ENCODE measurements at regions not wholly inside any gene's neighbourhood (a gene's known extent, or its start where the extent isn't known, plus 50 kb on each side); places are given as distances from the start of the nearest gene placed in this dataset.

DNA sequence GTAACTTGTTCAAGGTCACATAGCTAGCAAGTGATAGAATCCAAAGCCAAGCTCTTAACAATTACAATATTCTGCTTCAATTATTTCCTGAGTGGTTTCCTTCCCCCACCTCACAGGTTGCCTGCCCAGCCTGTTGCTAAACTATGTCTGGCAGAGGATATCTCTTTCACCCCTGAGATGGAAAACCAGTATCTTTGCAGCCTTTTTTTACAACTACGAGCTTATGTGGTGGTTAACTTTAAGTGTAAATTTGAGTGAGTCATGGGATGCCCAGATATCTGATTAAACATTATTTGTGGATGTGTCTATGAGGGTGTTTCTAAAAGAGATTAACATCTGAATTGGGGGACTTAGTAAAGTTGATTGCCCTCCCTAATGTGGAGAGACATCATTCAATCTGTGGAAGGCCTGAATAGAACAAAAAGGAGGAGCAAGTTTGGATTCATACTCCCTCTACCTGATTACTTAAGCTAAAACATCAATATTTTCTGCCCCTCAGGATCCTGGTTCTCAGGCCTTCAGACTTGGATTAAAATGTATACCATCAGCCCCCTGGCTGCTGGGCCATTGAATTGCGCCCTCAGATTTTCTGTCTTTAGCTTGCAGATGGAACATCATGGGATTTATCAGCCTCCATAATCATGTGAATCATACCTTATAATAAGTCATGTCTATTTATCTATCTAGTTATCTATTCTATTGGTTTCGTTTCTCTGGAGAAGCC lies 911.9 kb downstream of the METTL15 start:
- Histone ChIP-seq H3K4me3 (no peak overlapping the region), H3K4me1 (no peaks in the 10 kb centered on the region), H3K36me3 (ENCODE audit: low read depth, missing control alignments) (no peaks in the 10 kb centered on the region), H3K27me3 (no peaks in the 10 kb centered on the region), H3K27ac (no peak overlapping the region), H3K9me3 (no peaks in the 10 kb centered on the region)
- intact Hi-C loops (cut with DNase I; ENCODE audit: low total_unique reads) = no loop called here
- 67 to 74% methylated on average over 3 of the region's 3 CpGs for WGBS, 2 donors
- DNase-seq = no peak
- TF ChIP-seq, protein P1, sequence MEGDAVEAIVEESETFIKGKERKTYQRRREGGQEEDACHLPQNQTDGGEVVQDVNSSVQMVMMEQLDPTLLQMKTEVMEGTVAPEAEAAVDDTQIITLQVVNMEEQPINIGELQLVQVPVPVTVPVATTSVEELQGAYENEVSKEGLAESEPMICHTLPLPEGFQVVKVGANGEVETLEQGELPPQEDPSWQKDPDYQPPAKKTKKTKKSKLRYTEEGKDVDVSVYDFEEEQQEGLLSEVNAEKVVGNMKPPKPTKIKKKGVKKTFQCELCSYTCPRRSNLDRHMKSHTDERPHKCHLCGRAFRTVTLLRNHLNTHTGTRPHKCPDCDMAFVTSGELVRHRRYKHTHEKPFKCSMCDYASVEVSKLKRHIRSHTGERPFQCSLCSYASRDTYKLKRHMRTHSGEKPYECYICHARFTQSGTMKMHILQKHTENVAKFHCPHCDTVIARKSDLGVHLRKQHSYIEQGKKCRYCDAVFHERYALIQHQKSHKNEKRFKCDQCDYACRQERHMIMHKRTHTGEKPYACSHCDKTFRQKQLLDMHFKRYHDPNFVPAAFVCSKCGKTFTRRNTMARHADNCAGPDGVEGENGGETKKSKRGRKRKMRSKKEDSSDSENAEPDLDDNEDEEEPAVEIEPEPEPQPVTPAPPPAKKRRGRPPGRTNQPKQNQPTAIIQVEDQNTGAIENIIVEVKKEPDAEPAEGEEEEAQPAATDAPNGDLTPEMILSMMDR (IDR thresholded peaks at IDR 0.05) = no peak
- no peak for TF ChIP-seq POLR2A (IDR thresholded peaks at IDR 0.05)

DNA sequence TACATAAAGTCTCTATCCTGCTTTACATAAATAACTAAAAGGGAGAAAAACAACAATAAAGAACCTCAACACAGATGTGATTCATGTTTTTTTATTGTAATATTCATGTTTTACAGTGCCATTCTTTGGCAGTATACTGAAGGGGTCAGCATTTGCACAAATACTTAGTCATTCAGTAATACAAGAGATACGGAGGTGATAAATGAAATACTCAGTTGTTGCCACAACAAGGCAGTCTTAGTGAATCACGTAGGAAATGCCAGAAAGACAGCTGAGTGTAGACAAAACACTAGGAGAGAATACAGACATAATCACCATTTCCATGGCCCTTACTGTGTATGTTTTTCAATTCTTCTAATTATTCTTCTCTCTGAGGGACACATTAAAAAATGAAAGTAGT lies 910.4 kb downstream of the METTL15 start:
- Histone ChIP-seq H3K27me3 (no peaks in the 10 kb centered on the region), H3K9me3 (no peaks in the 10 kb centered on the region), H3K36me3 (ENCODE audit: low read depth, missing control alignments) (no peaks in the 10 kb centered on the region), H3K4me1 (no peaks in the 10 kb centered on the region), H3K27ac (no peak overlapping the region), H3K4me3 (no peak overlapping the region)
- TF ChIP-seq, protein P1 (IDR thresholded peaks at IDR 0.05) = no peak
- TF ChIP-seq POLR2A (IDR thresholded peaks at IDR 0.05) = no peak
- intact Hi-C loops (cut with DNase I; ENCODE audit: low total_unique reads) = no loop called here
- DNase-seq = no peak
- WGBS, 2 donors = 31 to 57% methylated on average over 2 of the region's 2 CpGs

DNA sequence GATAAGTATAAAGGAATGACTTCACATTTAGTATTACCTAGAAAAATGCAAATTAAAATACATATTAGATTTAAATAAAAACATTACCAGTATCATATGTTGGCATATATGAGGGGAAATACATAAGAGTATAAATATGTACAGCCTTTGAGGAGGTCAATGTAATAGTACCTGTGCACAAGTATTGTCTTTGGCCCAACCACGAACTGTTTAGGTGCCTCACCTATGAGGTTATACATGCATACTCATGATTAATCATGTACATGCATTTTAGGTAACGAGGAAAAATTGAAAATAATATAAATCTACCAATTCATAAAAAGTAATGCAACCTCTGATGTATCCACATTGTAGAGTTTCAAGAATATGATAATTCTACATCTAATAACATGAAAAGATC lies 909.8 kb downstream of the METTL15 start:
- Histone ChIP-seq H3K4me3 (no peak overlapping the region), H3K36me3 (ENCODE audit: low read depth, missing control alignments) (no peaks in the 10 kb centered on the region), H3K4me1 (no peaks in the 10 kb centered on the region), H3K27me3 (no peaks in the 10 kb centered on the region), H3K9me3 (no peaks in the 10 kb centered on the region), H3K27ac (no peak overlapping the region)
- TF ChIP-seq, protein P1 (IDR thresholded peaks at IDR 0.05) = no peak
- no peak for TF ChIP-seq POLR2A (IDR thresholded peaks at IDR 0.05)
- intact Hi-C loops (cut with DNase I; ENCODE audit: low total_unique reads) = no loop called here
- 85 to 98% methylated on average over 2 of the region's 2 CpGs for WGBS, 2 donors
- DNase-seq = no peak

DNA sequence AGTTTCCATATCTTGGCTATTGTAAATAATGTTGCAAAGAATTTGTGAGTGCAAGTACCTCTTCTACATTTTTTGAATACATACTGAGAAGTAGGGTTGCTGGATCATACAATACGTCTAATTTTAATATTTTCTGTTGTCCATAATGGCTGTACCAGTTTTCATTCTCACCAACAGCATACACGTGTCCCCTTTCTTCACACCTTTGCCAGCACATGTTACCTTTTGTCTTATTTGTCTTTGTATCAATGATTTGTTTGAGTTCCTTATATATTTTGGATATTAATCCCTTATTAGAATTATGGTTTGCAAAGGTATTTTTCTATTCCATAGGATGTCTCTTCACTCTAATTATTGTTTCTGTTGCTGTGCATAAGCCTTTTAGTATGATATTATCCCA lies 904.3 kb downstream of the METTL15 start:
- no peak for DNase-seq
- Histone ChIP-seq H3K9me3 (no peaks in the 10 kb centered on the region), H3K27me3 (no peaks in the 10 kb centered on the region), H3K36me3 (ENCODE audit: low read depth, missing control alignments) (no peaks in the 10 kb centered on the region), H3K4me3 (no peak overlapping the region), H3K27ac (no peak overlapping the region), H3K4me1 (no peaks in the 10 kb centered on the region)
- WGBS, 2 donors = 29 to 43% methylated on average over 2 of the region's 2 CpGs
- intact Hi-C loops (cut with DNase I; ENCODE audit: low total_unique reads) = no loop called here
- TF ChIP-seq POLR2A (IDR thresholded peaks at IDR 0.05) = no peak
- TF ChIP-seq, protein P1 (IDR thresholded peaks at IDR 0.05) = no peak

DNA sequence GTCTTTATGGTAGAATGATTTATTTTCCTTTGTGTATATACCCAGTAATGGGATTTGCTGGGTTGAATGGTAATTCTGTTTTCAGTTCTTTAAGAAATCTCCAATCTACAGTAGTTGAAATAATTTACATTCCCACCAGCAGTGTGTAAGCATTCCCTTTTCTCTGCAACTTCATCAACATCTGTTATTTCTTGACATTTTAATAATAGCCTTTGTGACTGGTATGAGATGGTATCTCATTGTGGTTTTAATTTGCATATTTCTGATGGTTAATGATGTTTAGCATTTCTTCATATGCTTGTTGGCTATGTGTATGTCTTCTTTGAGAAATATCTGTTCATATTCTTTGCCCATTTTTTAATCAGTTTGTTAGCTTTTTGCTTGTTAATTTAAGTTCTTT lies 901.2 kb downstream of the METTL15 start:
- TF ChIP-seq POLR2A (IDR thresholded peaks at IDR 0.05) = no peak
- TF ChIP-seq, protein P1 (IDR thresholded peaks at IDR 0.05) = no peak
- no peaks in the 10 kb centered on the region for H3K27me3 ChIP-seq
- H3K4me1 ChIP-seq = no peaks in the 10 kb centered on the region
- H3K4me3 ChIP-seq = no peak overlapping the region
- no peaks in the 10 kb centered on the region for H3K36me3 ChIP-seq (ENCODE audit: low read depth, missing control alignments)
- no peak overlapping the region for H3K27ac ChIP-seq
- no peak for DNase-seq
- intact Hi-C loops (cut with DNase I; ENCODE audit: low total_unique reads) = no loop called here
- no peaks in the 10 kb centered on the region for H3K9me3 ChIP-seq
